HEK293T (cell line): ENCODE measurements at regions not wholly inside any gene's neighbourhood (a gene's known extent, or its start where the extent isn't known, plus 50 kb on each side); places are given as distances from the start of the nearest gene placed in this dataset.

Experiments
- CTBP1 ChIP-seq: fragments of 450-650 bp; IDR thresholded peaks from 2 replicates; pipeline ENCODE4 v1.6.1; 2016; ENCODE audit warnings: borderline replicate concordance
- FOXM1 ChIP-seq: fragments of 450-650 bp; IDR thresholded peaks from 2 replicates; pipeline ENCODE4 v1.6.1; 2017; ENCODE audit warnings: mild to moderate bottlenecking, borderline replicate concordance
- LEF1 ChIP-seq: fragments of 450-650 bp; IDR thresholded peaks from 2 replicates; pipeline ENCODE4 v1.6.1; 2017; ENCODE audit warnings: mild to moderate bottlenecking, borderline replicate concordance
- TF ChIP-seq, protein P1 (sequence below): fragments of 450-650 bp; IDR thresholded peaks from 2 replicates; pipeline ENCODE4 v1.6.1; 2016

DNA sequence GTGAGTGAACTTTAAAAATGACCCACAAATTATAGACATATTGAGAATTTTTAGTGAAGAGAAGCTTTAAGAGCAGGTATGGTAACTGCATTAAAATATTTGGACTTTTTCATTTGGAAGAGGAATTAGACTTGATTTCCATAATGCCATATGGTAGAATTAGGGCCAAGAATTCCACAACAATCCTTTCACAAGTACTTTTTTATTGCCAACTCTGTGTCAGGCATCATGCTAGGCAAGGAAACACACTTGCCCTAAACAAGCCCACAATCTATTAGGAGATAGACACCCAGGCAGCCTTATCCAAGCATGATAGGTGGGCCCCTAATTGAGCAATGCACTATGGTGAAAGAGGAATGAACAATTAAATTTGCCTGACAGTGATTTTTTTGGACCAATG is 353.0 kb downstream of the TGFB2 start:
- no peak for TF ChIP-seq CTBP1
- no peak for TF ChIP-seq FOXM1
- TF ChIP-seq, protein P1, sequence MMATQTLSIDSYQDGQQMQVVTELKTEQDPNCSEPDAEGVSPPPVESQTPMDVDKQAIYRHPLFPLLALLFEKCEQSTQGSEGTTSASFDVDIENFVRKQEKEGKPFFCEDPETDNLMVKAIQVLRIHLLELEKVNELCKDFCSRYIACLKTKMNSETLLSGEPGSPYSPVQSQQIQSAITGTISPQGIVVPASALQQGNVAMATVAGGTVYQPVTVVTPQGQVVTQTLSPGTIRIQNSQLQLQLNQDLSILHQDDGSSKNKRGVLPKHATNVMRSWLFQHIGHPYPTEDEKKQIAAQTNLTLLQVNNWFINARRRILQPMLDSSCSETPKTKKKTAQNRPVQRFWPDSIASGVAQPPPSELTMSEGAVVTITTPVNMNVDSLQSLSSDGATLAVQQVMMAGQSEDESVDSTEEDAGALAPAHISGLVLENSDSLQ = no peak
- no peak for TF ChIP-seq LEF1
